HG02678 (cell line): ENCODE measurements at regions not wholly inside any gene's neighbourhood (a gene's known extent, or its start where the extent isn't known, plus 50 kb on each side); places are given as distances from the start of the nearest gene placed in this dataset.
"Not testable (repeated sequence)": the region's sequence is repeated elsewhere in the genome, so short reads cannot be mapped to it uniquely, and the experiment has no call there.

Experiments
- ATAC-seq: cut with Tn5 transposase; IDR thresholded peaks from one replicate; pipeline ENCODE4 v1.9.1; 2021; ENCODE audit warnings: mild to moderate bottlenecking, moderate library complexity; ENCODE audit not compliant: unreplicated experiment

DNA sequence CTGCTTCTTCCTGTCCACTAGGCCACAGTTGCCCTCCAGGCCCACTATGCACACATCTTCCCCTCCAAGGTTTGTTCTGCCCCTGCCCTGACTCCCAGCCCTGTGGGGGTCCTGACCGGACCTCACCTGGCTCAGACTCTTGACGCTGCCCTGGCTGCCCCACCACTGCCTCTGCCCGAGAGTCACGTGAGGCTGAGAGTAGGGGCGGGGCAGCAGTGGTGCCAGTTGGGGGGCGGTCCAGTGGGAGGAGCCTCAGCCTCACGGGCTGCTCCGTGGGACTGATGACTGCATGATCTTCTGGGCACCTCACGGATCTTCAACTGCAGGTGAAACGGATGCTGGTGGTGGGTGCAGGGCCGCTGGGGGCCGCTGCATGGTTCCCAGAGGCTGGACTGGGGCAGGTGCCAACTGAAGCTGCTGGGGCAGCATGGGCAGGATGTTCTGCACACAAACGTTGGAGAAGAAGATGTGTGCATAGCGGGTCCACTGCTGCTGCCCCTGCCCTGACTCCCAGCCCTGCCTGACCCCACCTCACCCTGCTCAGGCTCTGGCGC lies 77.6 kb downstream of the HHIPL2 start:
- not testable (repeated sequence) for ATAC-seq

DNA sequence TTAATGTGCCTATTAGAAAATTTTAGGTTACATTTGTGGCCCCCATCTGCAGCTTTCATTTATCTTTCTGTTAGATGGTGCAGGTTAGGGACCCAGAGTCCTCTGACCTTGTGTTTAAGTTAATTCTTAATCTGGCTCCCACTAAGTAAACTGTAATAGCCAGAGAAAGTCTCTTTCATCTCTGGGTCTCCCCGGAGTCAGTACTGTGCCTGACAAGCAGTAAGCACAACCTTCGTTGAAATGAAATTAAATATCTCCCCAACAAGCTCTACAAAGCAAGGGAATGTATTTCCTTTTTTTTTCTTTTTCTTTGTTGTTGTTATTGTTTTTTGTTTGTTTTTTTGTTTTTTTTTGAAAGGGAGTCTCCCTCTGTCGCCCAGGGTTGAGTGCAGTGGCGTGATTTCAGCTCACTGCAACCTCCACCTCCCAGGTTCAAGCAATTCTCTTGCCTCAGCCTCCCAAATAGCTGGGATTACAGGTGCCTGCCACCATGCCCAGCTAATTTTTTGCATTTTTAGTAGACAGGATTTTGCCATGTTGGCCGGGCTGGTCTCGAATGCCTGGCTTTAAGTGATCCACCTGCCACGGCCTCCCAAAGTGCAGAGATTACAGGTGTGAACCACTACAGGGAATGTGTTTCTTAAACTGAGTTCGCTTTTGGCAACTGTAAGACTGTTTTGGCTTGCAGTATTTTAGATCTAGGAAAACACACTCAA lies 81.6 kb downstream of the HHIPL2 start:
- ATAC-seq, result no peak

DNA sequence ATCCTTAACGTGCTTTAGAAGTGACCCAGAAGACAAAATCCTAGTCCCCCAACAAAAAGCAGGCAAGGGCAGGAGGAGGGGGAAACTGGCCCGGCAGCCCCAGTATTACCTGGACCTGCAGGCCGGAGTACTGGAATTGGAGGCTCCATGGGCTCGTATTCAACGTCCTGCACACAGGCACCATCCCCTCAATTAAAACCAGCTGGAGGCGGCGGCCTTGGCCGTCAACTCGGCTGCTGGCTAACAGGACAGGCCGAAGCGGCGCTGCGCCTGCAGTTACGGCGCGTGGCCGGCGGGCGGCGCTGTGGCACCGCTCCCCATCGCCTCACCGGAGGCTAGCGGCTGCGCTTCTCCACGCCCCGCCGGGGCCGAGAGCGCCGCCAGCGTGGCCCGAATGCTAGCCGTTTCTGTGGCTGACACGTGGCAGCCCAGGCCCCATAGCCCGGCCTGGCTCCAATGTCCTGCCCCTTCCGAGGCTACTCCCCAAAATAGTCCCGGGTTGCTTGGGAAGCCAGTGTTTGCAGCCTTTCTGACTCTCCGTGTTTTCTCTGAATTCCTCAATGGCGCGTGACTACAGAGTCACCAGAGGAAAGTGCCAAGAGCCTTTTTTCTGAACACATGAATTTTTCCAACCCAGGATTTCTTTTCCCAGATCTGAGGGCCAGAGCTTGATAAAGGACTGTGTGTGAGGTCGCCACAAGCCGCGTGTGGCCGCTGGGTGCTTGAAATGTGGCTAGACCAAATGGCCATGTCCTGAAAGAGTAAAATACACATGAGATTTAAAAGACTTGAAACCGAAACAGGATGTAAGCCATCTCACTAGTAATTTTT lies 82.5 kb downstream of the HHIPL2 start:
- peak; percentile 92 for ATAC-seq

DNA sequence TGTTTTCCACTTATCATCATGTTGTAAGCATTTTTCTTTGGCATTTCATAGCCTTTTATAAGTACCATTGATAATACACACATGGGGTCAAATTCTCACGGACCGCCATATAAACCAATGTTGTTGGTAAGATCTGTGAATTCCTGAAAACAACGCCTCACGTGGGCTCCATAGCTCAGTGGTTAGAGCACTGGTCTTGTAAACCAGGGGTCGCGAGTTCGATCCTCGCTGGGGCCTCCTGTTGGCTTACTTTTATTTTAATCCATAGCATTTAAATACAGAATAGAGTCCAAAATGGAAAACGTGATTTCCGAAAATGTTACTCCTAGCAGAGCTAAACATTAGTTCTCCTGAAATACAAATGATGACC lies 83.1 kb downstream of the HHIPL2 start:
- no peak for ATAC-seq

DNA sequence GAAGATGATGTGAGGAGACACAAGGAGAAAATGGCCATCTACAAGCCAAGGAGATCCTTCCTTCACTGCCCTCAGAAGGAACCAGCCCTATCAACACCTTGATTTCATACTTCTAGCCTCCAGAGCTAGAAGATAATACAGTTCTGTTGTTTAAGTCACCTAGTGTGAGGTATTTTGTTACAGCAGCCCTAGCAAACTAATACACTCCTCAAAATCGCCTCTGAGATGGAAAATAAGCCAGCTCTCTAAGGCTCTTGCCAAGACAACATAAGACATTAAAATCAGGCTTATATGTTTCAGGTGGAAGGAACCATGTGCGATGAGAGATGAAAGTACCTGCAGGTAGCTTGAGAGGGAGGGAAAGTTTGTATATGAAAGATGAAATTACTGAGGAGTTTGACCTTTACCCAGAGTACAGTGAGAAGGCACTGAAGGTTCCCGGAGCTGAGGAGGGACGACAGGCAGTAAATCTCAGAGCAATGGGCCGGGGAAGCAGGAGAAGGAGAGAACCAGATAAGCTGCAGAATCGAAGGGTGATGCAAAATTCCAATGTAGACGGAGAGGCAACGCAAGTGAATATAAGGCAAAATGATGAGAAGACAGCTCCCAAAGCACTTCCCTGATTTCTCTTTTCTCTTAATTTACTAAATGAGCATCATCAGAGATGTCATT lies 84.7 kb downstream of the HHIPL2 start:
- no peak for ATAC-seq

DNA sequence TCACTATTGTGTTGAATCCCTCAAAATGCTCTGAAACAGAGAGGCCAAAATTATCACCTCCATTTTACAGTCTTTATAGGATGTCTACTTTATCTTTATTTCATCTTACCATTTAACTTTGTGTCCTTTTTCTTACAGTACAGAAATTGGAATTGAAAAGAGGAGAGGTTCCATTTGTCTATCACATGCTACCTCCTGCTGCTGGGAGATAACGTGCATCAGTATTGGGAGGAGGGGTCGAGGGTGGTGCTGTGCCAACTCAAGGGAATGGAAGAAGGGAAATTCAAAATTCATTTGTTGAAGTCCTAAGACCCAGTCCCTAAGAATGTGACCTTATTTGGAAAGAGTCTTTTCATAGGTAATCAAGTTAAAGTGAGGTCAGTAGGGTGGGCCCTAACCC lies 85.3 kb downstream of the HHIPL2 start:
- no peak for ATAC-seq

DNA sequence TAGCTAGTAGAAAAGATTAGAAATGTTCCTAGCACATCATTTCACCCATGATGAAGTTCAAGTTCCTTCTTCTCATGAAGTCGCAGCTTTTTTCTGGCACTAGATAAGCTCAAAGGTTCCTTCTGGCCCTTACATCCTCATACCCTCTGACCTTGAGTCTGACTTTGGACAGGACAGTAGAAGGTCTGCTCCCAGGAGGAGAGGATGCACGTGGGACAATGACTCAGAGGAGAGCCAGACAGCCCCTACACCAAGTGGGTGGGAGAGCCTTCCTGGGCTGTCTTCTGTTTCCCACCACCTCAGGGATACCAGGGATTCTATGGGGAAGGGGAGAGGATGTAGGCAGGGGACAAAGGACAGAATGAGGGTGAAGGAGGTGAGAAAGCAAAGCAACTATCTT lies 86.0 kb downstream of the HHIPL2 start:
- no peak for ATAC-seq

DNA sequence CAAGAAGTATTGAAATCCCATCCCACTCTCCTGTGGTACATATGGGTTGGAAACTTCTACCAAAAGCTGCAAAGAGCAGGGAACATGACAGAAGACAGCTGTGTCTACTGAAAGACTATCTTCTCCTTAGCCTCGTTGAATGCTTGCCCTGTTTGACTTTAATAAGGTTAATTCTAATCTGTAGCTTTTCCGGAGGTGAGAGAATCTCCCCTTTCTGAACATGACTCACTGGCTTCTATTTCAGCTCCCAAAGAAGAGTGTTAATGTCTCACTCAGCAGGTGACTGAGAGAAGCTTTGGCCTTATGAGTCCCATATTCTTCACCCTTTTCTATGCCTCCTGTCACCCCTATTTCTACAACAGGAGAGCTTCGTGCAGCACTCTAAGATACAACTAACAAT lies 88.3 kb downstream of the HHIPL2 start:
- ATAC-seq, result no peak

DNA sequence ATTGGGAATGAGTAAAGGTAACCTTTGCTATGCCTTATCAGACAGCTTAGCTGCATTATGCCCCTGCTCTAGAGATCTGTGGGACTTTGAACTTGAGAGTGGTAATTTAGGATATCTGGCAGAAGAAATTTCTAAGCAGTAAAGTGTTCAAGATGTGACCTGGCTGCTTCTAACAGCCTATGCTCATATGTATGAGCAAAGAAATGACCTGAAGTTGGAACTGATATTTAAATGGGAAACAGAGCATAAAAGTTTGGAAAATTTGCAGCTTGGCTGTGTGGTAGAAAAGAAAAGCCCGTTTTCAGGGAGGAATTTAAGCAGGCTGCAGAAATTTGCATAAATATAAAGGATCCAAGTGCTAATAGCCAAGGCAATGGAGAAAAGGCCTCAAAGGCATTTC lies 90.4 kb downstream of the HHIPL2 start:
- ATAC-seq, result no peak

DNA sequence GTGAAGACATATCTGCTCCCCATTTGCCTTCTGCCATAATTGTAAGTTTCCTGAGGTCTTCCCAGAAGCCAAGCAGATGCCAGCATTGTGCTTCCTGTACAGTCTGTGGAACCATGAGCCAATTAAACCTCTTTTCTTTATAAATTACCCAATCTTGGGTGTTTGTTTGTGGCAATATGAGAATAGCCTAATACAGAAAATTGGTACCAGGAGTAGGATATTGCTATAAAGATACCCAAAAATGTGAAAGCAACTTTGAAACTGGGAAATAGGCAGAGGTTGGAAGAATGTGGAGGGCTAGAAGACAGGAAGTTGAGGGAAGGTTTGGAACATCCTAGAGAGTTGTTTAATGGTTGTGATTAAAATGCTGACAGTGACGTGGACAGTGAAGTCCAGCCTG lies 90.8 kb downstream of the HHIPL2 start:
- ATAC-seq, result no peak

DNA sequence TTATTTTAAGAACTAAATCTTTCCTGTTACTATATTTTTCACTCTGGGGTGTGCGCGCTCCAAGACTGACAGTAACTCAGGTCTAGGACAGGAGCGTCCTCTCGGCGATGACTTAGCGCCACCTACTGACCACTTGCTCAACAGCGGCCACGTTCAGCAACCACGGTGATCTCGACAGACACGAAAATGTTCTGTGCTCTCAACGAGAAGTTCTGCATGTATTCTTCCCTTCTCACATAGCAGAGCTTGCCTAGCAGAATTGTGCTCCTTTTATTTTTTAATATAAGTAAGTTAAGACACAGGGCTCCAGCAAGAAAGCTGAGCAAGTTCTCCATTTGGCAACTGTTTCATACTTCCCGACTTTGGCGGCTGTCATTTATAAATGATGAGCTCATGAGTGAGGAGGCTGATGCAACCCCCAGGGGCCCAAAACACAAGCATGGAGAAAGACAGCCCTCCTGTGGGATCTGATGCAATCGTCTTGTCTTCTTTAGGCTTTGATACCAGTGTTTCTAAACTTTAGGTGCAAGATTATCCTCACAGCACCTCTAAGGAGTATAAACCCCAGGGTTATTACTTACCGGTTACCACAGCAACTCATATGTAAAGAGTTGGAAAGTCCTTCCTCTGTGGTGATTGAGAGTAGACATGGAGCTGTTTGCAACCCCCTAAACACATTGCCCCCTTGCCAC lies 92.6 kb downstream of the HHIPL2 start:
- ATAC-seq, result peak; percentile 98

DNA sequence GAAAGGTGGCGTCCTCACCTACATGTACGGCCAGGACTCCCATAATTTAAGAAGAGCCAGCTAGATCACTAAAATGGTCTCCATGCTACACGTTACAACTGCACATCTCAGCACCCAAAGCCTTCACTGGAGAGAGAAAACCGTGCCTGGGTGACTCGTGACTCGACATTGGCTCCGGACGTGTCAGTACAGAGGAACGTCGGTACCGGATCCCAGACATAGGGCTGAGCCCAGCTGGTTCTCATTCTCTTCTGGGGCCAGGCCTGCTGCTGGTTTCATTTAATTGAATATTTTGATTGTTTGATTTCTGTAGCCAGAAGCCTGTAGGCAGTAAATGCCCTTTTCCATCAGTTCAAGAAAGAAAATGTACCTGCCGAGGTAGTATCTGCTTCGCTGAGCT lies 93.1 kb downstream of the HHIPL2 start:
- ATAC-seq, result no peak

DNA sequence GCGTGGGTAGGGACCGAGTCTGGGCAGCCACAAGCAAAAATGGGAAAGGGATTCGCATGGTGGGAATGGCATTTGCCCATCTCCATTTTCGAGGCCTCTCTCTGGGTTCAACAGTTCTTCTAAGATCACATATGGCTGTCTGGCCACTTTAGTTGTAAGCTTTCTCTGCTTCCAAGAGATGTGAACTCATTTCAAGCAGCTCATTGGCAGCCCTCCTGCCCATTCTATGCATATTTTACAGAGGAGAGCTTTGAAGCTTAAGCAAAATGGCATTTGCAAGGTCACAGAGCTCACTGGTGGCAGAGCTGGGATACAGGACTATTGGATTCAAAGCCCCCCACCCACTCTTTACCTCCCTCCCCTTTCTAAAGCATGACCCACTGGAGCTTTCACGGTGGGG lies 93.7 kb downstream of the HHIPL2 start:
- ATAC-seq, result no peak

DNA sequence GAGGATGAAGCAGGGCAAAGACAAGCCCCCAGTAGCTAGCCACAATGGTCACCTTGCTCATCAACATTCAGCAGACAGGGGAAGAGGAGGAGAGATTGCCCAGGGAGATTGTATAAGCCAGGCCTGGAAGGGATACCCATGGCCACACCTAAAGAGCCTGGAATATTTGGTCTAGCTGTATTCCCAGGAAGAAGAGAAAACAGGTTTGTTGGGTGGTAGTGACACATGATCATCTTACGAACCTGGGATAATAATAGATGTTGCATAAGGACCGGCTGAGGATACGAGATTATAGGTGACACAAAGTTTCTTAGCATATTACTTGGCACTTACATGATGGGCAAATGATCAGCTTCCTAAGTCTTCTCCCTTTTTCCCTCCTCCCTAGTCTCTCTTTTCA lies 95.9 kb downstream of the HHIPL2 start:
- no peak for ATAC-seq

DNA sequence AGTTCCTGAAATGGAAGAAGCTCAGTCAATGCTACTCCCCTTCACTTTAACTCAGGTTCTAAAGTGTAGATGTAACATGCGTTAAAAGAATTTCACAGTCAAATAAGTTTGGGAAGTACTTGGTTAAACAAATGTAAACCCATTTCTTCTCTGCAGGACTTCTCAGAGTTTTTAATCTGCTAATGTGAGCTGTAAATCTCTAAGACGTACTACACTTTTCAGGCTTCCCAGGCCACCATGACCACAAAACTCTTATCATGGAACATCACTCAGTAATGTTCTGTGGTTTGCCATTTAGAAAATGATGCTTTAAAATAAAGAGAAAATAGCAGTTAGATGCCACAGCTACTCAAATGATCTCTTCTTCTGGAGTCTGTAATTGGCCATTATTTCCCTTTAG lies 104.3 kb downstream of the HHIPL2 start:
- no peak for ATAC-seq

DNA sequence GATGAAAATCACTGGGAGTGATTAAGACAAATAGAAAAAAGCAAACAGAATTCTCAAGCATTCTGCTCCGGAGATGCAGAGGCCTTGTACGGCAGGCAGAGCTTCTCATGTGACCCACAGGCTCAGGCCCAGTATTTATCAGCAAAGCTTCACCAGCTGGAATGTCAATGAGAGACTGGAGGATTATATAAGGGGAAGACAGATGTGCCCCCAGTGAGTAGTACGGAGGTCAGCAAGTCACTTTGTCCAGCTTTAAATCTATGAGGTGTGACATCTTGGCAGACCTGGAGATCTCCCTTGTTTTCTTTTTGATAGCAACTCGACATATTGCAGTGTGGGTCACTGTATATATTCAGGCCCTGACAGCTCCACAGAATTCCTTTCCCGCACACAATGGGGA lies 106.8 kb downstream of the HHIPL2 start:
- no peak for ATAC-seq

DNA sequence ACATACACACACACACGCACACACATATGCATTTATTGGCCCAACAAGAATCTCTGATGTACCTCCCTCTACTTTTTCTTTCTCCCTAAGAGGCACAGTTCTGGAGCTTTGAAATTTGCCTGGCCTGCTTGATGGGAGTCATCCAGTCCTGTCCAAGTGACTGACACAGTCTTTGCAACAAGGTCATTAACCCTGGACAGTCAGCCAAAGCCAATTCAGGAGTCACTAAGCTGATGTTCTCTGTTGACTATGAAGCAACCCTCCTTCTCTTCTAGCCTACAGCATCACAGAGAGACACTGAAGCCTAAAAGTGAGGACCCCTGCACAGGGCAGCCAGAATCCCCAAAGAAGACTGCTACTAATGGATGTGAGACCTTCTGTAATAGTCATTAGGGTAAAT lies 123.1 kb downstream of the HHIPL2 start:
- no peak for ATAC-seq

DNA sequence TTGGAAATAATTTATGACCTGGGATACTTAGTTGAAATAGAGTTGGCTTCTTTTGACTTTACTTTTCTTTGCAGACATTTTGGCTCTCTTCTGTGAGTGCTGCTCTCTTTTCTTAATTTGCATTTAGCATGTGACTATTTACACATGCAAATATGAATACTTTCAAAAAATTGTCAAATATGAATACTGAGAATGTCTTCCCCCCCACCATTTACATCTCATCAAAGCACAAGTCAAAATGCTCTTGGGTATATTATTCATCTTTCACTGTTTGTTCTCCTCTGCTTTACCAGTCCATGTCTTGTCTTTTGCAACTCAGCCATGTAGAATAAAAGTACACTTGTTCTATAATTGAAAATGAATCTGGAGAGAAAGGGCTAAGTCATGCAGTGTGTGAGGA lies 126.5 kb downstream of the HHIPL2 start:
- ATAC-seq, result no peak

DNA sequence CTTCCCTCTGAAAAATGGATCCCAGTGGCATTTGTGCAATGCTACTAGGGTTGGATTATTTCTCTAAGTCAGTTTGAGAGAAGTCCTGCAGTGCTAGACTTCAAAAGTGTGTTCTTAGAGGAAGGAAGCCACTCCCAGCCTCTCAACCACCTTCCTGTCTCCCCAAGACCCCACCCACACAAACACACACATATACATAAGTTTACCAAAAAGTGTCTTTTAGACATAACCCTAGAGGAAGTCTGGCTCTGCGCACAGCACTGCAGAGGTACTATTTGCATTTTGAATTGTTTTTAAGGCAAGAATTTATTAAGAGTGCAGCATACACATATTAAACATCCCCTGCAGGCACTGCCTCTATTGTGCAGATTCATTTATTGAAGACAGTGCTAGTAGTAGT lies 127.3 kb downstream of the HHIPL2 start:
- no peak for ATAC-seq

DNA sequence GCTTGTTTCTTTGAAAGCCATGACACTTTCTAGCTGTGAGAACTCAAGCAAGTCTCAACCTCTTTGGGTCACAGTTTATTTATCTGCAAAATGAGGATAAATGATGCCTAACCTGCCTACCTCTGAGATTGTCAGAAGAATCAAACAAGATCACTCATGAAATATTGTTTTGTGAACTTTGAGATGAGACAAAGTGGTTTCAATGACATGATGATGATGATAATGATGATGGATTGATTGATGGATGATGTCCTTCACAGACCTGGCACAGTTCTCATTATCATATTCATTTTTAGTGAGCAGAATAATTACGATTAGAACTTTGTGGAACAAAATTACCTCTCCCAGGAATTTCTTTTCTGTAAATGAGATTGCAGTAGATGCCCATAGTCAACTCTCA lies 129.2 kb downstream of the HHIPL2 start:
- no peak for ATAC-seq

DNA sequence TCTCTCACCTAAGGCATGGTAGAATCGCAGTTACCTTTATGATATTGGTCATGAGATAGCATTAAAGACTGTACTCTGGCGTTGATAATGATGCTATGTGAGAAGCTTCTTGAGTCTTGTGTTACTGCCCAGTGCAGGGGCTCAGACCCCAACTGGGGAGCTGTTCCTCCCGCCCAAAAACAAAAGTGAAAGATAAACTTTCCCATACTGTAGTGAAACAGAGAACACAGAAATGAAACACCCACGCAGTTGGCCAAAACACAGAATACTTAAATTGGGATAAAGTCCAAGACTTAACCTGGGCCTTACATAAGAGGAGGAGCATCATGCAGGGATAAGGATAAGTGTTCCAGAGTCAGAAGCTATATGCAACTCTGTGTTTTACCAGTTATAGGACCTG lies 130.6 kb downstream of the HHIPL2 start:
- no peak for ATAC-seq
